ENCODE measurements at regions not wholly inside any gene's neighbourhood (a gene's known extent, or its start where the extent isn't known, plus 50 kb on each side); places are given as distances from the start of the nearest gene placed in this dataset.
A peak's percentile ranks its signal among the peaks of the same experiment; 100 is the strongest.
"Not testable (repeated sequence)": the region's sequence is repeated elsewhere in the genome, so short reads cannot be mapped to it uniquely, and the experiment has no call there.

- not testable (repeated sequence) for DNase-seq
Observed at GRCh38 chr1:144140243-144140642, 168.5 kb upstream of the FAM72C start.

DNA sequence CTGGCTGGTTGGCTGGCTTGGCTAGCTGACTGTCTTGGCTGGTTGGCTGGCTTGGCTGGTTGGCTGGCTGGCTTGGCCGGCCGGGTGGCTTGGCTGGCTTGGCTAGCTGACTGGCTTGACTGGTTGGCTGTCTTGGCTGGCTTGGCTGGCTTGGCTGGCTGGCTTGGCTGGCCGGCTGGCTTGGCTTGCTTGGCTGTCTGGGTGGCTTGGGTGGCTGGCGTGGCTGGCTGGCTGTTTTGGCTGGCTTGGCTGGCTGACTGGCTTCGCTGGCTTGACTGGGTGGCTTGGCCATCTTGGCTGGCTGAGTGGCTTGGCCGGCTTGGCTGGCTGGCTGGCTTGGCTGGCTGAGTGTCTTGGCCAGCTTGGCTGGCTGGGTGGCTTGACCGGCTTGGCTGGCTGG is 133.2 kb upstream of the FAM72C start:
- DNase-seq: not testable (repeated sequence)

DNA sequence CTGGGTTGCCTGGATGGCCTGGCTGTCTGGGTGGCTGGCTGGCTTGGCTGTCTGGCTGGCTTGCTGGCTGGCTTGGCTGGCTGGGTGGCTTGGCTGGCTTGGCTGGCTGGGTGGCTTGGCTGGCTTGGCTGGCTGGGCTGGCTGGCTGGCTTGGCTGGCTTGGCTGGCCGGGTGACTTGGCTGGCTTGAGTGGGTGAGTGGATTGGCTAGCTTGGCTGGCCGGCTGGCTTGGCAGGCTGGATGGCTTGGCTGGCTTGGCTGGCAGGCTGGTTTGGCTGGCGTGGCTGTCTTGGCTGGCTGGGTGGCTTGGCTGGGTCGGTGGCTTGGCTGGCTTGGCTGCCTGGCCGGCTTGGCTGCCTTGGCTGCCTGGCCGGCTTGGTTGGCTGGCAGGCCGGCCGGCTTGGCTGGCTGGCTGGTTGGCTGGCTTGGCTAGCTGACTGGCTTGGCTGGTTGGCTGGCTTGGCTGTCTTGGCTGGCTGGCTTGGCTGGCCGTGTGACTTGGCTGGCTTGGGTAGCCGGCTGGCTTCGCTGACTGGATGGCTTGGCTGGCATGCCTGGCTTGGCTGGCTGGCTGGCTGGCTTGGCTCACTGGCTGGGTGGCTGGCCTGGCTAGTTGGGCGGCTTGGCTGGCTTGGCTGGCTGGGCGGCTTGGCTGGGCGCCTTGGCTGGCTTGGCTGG is 132.4 kb upstream of the FAM72C start:
- DNase-seq: peak; percentile 19

DNA sequence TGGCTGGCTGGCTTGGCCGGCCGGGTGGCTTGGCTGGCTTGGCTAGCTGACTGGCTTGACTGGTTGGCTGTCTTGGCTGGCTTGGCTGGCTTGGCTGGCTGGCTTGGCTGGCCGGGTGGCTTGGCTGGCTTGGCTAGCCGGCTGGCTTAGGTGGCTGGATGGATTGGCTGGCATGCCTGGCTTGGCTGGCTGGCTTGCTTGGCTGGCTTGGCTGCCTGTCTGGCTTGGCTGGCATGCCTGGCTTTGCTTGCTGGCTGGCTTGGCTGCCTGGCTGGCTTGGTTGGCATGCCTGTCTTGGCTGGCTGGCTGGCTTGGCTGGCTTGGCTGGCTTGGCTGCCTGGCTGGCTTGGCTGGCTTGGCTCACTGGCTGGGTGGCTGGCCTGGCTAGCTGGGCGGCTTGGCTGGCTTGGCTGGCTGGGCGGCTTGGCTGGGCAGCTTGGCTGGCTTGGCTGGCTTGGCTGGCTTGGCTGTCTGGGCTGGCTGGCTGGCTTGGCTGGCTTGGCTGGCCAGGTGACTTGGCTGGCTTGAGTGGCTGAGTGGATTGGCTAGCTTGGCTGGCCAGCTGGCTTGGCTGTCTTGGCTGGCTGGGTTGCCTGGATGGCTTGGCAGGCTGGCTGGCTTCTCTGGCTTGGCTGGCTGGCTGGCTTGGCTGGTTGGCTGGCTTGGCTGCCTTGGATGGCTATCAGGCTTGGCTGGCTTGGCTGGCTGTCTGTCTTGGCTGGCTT is 131.5 kb upstream of the FAM72C start:
- peak; percentile 16 for DNase-seq

DNA sequence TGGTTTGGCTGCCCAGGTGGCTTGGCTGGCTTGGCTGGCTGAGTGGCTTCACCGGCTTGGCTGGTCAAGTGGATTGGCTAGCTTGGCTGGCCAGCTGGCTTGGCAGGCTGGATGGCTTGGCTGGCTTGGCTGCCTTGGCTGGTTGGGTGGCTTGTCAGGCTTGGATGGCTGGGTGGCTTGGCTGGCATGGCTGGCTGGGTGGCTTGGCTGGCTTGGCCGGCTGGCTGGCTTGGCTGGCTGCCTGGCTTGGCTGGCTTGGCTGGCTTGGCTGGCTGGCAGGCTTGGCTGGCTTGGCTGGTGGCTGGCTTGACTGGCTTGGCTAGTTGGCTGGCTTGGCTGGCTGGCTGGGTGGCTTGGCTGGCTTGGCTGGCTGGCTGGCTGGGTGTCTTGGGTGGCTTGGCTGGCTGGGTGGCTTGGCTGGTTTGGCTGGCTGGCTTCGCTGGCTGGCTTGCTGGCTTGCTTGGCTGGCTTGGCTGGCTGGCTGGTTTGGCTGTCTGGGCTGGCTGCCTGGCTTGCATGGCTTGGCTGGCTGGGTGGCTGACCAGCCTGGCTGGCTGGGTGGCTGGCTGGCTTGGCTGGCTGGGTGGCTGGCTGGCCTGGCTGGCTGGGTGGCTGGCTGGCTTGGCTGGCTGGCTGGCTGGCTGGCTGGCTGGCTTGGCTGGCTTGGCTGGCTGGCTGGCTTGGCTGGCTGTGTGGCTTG is 130.4 kb upstream of the FAM72C start:
- DNase-seq: not testable (repeated sequence)

- DNase-seq: peak; percentile 0
Observed at GRCh38 chr1:144101397-144102045, 129.7 kb upstream of the FAM72C start.

GRCh38 chr1:144077167-144077841 is 105.5 kb upstream of the FAM72C start:
- peak; percentile 58 for DNase-seq

DNA sequence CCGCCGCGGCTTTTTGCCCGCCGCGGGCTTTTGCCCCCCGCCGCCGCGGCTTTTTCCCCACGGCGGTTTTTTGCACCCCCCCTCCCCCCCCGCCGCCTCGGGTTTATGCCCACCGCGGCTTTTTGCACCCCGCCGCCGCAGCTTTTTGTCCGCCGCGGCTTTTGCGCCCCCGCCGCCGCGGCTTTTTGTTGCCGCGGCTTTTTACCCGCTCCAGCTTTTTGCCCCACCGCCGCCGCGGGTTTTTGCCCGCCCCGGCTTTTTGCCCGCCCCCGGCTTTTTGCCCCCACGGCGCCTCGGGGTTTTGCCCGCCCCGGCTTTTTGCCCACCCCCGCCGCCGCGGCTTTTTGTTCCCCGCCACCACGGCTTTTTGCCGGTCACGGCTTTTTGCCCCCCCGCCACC is 104.9 kb upstream of the FAM72C start:
- peak; percentile 28 for DNase-seq

- DNase-seq: not testable (repeated sequence)
Observed at GRCh38 chr1:144070394-144071053, 98.7 kb upstream of the FAM72C start.

DNA sequence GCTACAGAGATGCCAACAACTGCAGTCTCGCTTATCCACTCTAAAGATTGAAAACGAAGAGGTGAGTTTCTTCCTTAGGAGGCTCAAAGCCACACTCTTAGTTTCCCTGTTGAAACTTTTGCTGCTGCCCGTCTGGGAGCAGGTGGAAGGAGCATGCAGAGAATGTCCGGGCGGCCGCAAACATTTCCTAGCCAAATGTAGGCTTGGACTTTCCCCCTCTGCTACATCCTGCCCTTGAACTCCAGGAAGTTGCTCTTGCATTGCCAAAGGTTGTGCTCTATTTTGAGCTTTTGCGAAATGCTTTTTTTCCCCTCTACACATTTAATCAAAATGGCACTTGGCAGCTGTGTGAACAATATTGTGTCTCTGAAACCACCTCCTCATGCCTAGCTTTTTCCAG is 95.3 kb upstream of the FAM72C start:
- not testable (repeated sequence) for DNase-seq

GRCh38 chr1:144066071-144066813 is 94.5 kb upstream of the FAM72C start:
- DNase-seq: not testable (repeated sequence)

GRCh38 chr1:144065299-144066060 is 93.7 kb upstream of the FAM72C start:
- DNase-seq: not testable (repeated sequence)

GRCh38 chr1:144049365-144049764 is 77.6 kb upstream of the FAM72C start:
- DNase-seq: not testable (repeated sequence)

DNA sequence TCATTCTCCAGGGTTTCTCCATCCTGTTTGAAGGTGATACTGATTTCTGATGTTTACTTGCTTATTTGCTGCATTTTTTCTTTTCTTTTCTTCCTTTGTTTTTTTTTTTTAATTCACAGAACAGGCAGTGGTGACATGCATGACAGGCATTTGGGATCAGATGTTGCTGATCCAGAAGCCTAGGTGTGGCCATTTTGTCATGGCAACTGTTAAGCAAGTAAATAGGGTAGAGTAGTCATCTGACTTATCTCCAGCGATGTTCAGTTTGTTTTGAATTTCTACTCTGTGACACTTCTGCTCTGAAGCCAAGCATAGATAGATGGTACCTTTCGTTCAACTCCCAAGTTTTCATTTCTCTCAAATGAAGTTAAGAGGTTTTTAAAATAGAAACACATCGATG is 74.9 kb upstream of the FAM72C start:
- not testable (repeated sequence) for DNase-seq

GRCh38 chr1:144045751-144046546 is 74.2 kb upstream of the FAM72C start:
- DNase-seq: peak; percentile 22

- DNase-seq: not testable (repeated sequence)
Observed at GRCh38 chr1:144042251-144042650, 70.5 kb upstream of the FAM72C start.

DNA sequence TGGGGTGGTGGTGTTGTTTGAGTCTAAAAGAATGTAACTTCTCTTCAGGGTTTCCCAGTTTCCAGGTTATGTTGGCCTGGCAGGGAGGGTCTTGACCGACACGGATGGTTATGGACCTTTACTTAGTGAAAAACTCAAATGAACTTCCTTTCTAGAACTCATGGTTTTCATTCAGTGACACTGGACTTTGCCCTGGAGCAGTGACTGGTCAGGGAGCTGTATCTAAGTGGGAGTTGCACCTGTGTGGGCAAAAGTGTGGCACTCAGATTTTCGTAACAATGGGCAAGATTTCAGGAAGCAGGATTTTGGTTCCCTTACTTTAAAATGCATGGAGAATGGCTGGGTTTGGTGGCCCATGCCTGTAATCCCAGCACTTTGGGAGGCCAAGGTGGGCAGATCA is 68.5 kb upstream of the FAM72C start:
- DNase-seq: not testable (repeated sequence)

- DNase-seq: not testable (repeated sequence)
Observed at GRCh38 chr1:144034045-144034444, 62.3 kb upstream of the FAM72C start.

DNA sequence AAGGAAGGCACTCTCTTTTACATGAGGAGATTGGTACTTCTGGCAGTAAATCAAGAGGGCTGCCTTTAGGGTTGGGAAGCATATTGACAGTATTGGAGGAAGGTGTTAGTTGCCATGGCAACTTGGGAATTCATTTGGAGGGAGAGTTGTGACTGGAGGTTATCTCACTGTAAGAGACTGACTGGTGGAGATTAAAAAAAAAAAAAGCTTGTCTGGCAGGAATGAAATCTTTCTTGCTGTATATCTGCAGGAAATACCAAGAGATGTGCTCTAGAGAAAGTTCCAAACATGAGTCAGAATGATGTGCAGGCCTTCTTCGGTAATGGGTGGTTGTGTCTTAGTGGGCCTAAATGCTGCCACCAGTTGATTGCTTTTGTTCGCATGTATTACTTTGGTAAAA is 59.8 kb upstream of the FAM72C start:
- not testable (repeated sequence) for DNase-seq

DNA sequence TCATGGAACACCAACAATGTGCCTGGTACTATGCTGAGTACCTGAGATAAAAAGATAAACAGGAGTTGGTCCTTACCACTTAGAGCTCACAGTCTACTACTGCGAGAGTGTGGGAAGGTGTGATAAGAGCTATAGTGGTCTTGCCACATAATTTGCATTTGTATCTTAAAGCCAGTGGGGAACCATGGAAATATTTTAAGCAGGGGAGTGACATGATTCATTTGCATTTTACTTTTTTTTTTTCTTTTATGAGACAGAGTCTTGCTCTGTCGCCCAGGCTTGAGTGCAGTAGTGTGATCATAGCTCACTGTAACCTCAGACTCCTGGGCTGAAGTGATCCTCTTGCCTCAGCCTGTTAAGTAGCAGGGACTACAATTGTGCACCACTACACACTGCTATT is 54.2 kb upstream of the FAM72C start:
- DNase-seq: not testable (repeated sequence)
